ENCODE measurements at regions not wholly inside any gene's neighbourhood (a gene's known extent, or its start where the extent isn't known, plus 50 kb on each side); places are given as distances from the start of the nearest gene placed in this dataset.

- H3K56ac ChIP-seq (ENCODE audit: extremely low read depth, insufficient read depth, low read length): no peak overlapping the region
- TF ChIP-seq BHLHE40 (IDR thresholded peaks at IDR 0.05; ENCODE audit: low read depth, low read length): no peak
- no peak for TF ChIP-seq FOS (IDR thresholded peaks at IDR 0.05; ENCODE audit: low read depth, low read length)
- TF ChIP-seq USF2 (IDR thresholded peaks at IDR 0.05; ENCODE audit: low read depth, low read length): no peak
- TF ChIP-seq RAD21 (IDR thresholded peaks at IDR 0.05; ENCODE audit: low read length): no peak
- TF ChIP-seq CEBPB (IDR thresholded peaks at IDR 0.05; ENCODE audit: low read depth, low read length): no peak
- TF ChIP-seq SMC3 (IDR thresholded peaks at IDR 0.05; ENCODE audit: low read depth, low read length): no peak
- TF ChIP-seq NFE2L2 (IDR thresholded peaks at IDR 0.05; ENCODE audit: low read depth, low read length): no peak
- no peak for TF ChIP-seq CTCF (conservative IDR thresholded peaks at IDR 0.05; ENCODE audit: low read depth, low read length)
- no peak for TF ChIP-seq RFX5 (IDR thresholded peaks at IDR 0.05; ENCODE audit: low read depth, low read length)
- TF ChIP-seq POLR2A (IDR thresholded peaks at IDR 0.05; ENCODE audit: low read depth, low read length): no peak
- H2AFZ ChIP-seq (replicated peaks; ENCODE audit: low read length, poor library complexity): no peak overlapping the region
- H3K14ac ChIP-seq (replicated peaks; ENCODE audit: low read depth, low read length): no peak overlapping the region
- H3K9me1 ChIP-seq (ENCODE audit: insufficient read depth, low read length): no peaks in the 10 kb centered on the region
- H3K27me3 ChIP-seq (ENCODE audit: control insufficient read depth, insufficient read depth, low read length): no peaks in the 10 kb centered on the region
- H3K36me3 ChIP-seq (ENCODE audit: control insufficient read depth, insufficient read depth, low read length): no peaks in the 10 kb centered on the region
- no peak overlapping the region for H4K8ac ChIP-seq (ENCODE audit: low read depth in 2 of 2, low read length in 2 of 2)
- intact Hi-C loops (cut with micrococcal nuclease) (no loop called here), dilution Hi-C loops (cut with HindIII; ENCODE audit: low sequenced_read_pairs, unreplicated experiment) (no loop called here), in situ Hi-C loops (cut with MboI; ENCODE audit: low sequenced_read_pairs) (no loop called here)
- no peak for ATAC-seq (ENCODE audit: low read depth)
- WGBS, 2 experiments (ENCODE audit: extremely low coverage in 2 of 2, insufficient read length in 1 of 2): no CpG with 5 or more reads among the region's 1 CpG
- no peak overlapping the region for H3K23ac ChIP-seq (ENCODE audit: low read depth, low read length)
- DNase-seq: no peak
- H3K27ac ChIP-seq (ENCODE audit: insufficient read depth, low read length): no peak overlapping the region
- no peak overlapping the region for H2BK5ac ChIP-seq (ENCODE audit: low read depth, low read length, poor library complexity, severe bottlenecking)
- H3K18ac ChIP-seq (ENCODE audit: low read depth, low read length): no peak overlapping the region
- no TSS peak for BruUV-seq (replicated peaks)
- no peak overlapping the region for H2AK5ac ChIP-seq (ENCODE audit: low read depth, low read length)
- no peak overlapping the region for H2BK20ac ChIP-seq (ENCODE audit: low read depth, low read length)
- H3K9ac ChIP-seq (ENCODE audit: low read depth, low read length): no peak overlapping the region
- no peak overlapping the region for H4K91ac ChIP-seq (ENCODE audit: insufficient read depth, low read depth, low read length)
- H2BK120ac ChIP-seq (ENCODE audit: low read depth, low read length): no peak overlapping the region
- H2AK9ac ChIP-seq (replicated peaks; ENCODE audit: low read depth, low read length, poor library complexity): no peak overlapping the region
- no peak overlapping the region for H3K4ac ChIP-seq (ENCODE audit: low read depth, low read length)
- no peaks in the 10 kb centered on the region for H3K4me1 ChIP-seq (ENCODE audit: control insufficient read depth, insufficient read depth, low read length)
- no peak overlapping the region for H4K5ac ChIP-seq (ENCODE audit: low read depth, low read length)
- ChIA-PET POLR2A (ENCODE audit: unreplicated experiment) (no interaction called here), CTCF (interaction anchor here (0.6 to 1.0 kb wide), 2 partner anchors 89 to 1188 kb away, joined by 3 read pairs; no protein-coding TSS in a partner anchor)
- H3K4me2 ChIP-seq (ENCODE audit: low read depth, low read length): no peak overlapping the region
- no peak overlapping the region for H2BK15ac ChIP-seq (ENCODE audit: low read depth, low read length)
- H3K4me3 ChIP-seq (ENCODE audit: insufficient read depth, low read depth, low read length): no peak overlapping the region
- no peaks in the 10 kb centered on the region for H4K20me1 ChIP-seq (ENCODE audit: insufficient read depth, low read length)
- H3K9me3 ChIP-seq (ENCODE audit: control insufficient read depth, insufficient read depth, low read length): no peaks in the 10 kb centered on the region
- H3K79me1 ChIP-seq (ENCODE audit: low read depth in 1 of 2, low read length in 2 of 2): no peaks in the 10 kb centered on the region
Measured at GRCh38 chr17:71292006-71292405, 828.8 kb upstream of the SOX9 start.

All from IMR-90 (cell line).